B cell (primary cell): ENCODE measurements at regions not wholly inside any gene's neighbourhood (a gene's known extent, or its start where the extent isn't known, plus 50 kb on each side); places are given as distances from the start of the nearest gene placed in this dataset.

Experiments used
- ATAC-seq: fragments of 200-7000 bp; cut with Tn5 transposase; one replicate; pipeline ENCODE4 v1.10.0; 2021; ENCODE audit warnings: low read depth, mild to moderate bottlenecking, moderate number of reproducible peaks, moderate library complexity
- CTCF ChIA-PET: fragments of 350-600 bp; sonication (Branson Sonifier 250); formaldehyde crosslinking; loops from one replicate; lab custom pipeline; 2021; ENCODE audit warnings: antibody characterized with exemption, inconsistent platforms; lab: Charles Lee
- POLR2A ChIA-PET: fragments of 350-600 bp; sonication (Branson Sonifier 250); formaldehyde crosslinking; loops from one replicate; lab custom pipeline; 2021; ENCODE audit warnings: antibody characterized with exemption; lab: Charles Lee
- DNase-seq: peaks from one replicate; pipeline ENCODE4 v3.0.0; 2013
- H2AFZ ChIP-seq: 2 replicates; pipeline ENCODE4 v1.6.1; 2012; ENCODE audit warnings: mild to moderate bottlenecking, low read depth, low read length; ENCODE audit not compliant: insufficient read depth, poor library complexity, severe bottlenecking
- H3K27ac ChIP-seq, 2 donors: 1 replicate in 1 of 2; 2 replicates in 1 of 2; pipeline ENCODE4 v1.5.1; 2012 to 2013; ENCODE audit warnings: low read length in 2 of 2, mild to moderate bottlenecking in 2 of 2, moderate library complexity in 1 of 2
- H3K27me3 ChIP-seq, 4 experiments: fragments of 200-600 bp in 1 of 4; sonication (generic) in 1 of 4; replicated peaks in 1 of 4; 1 replicate in 2 of 4; 2 replicates in 2 of 4; pipeline versions ENCODE4 v1.6.1 to v1.7.0; 2013 to 2016; ENCODE audit warnings: low read length in 3 of 4, mild to moderate bottlenecking in 2 of 4, mixed read lengths in 1 of 4, moderate library complexity in 1 of 4; ENCODE audit not compliant: insufficient read depth in 4 of 4, control insufficient read depth in 3 of 4; ENCODE audit errors: control extremely low read depth in 1 of 4
- H3K36me3 ChIP-seq, 2 experiments: replicated peaks in 1 of 2; 1 replicate in 1 of 2; 2 replicates in 1 of 2; pipeline versions ENCODE4 v1.6.1 to v1.7.1; 2013; ENCODE audit warnings: low read length in 1 of 2; ENCODE audit not compliant: insufficient read depth in 2 of 2, control insufficient read depth in 1 of 2; ENCODE audit errors: control extremely low read depth in 1 of 2, extremely low read depth in 1 of 2
- H3K4me1 ChIP-seq, 2 donors: fragments of 200-600 bp in 1 of 2; sonication (generic) in 1 of 2; 1 replicate in 1 of 2; 2 replicates in 1 of 2; pipeline versions ENCODE4 v1.5.1 to v1.6.1; 2013 to 2017; ENCODE audit warnings: low read length in 2 of 2; ENCODE audit not compliant: control insufficient read depth in 2 of 2, insufficient read depth in 2 of 2
- H3K4me2 ChIP-seq: replicated peaks from 2 replicates; pipeline ENCODE3; 2012; ENCODE audit warnings: mild to moderate bottlenecking, low read depth, low read length; ENCODE audit not compliant: poor library complexity, severe bottlenecking
- H3K4me3 ChIP-seq, 5 experiments: fragments of 200-600 bp in 1 of 5; sonication (generic) in 1 of 5; 1 replicate in 3 of 5; 2 replicates in 2 of 5; pipeline versions ENCODE4 v1.5.1 to v1.7.0; 2011 to 2016; ENCODE audit warnings: low read length in 4 of 5, mild to moderate bottlenecking in 4 of 5, low read depth in 2 of 5, control low read depth in 1 of 5, moderate library complexity in 1 of 5; ENCODE audit not compliant: insufficient read depth in 1 of 5; ENCODE audit errors: control extremely low read depth in 1 of 5, extremely low read depth in 1 of 5
- H3K79me2 ChIP-seq: fragments of 200-600 bp; sonication (generic); one replicate; pipeline ENCODE4 v1.6.0; 2016; ENCODE audit warnings: low read length; ENCODE audit not compliant: control insufficient read depth, insufficient read depth
- H3K9ac ChIP-seq: fragments of 200-600 bp; sonication (generic); 2 replicates; pipeline ENCODE4 v1.6.1; 2017; ENCODE audit warnings: mild to moderate bottlenecking, low read length, moderate library complexity
- H3K9me3 ChIP-seq, 3 donors: one replicate each; pipeline versions ENCODE4 v1.6.1 to v1.7.1; 2013; ENCODE audit warnings: low read length in 2 of 3; ENCODE audit not compliant: control insufficient read depth in 2 of 3, insufficient read depth in 1 of 3; ENCODE audit errors: control extremely low read depth in 1 of 3
- H4K20me1 ChIP-seq: 2 replicates; pipeline ENCODE4 v1.6.0; 2012; ENCODE audit warnings: mild to moderate bottlenecking, low read length; ENCODE audit not compliant: insufficient read depth, control insufficient read depth, poor library complexity, severe bottlenecking
- H3K27ac Mint-ChIP-seq: one replicate; pipeline ENCODE4 v1.8.0; 2021; ENCODE audit warnings: mixed read lengths
- H3K27me3 Mint-ChIP-seq: one replicate; pipeline ENCODE4 v1.8.0; 2021; ENCODE audit warnings: mixed read lengths
- H3K4me1 Mint-ChIP-seq: one replicate; pipeline ENCODE4 v1.8.0; 2021; ENCODE audit warnings: mixed read lengths
- H3K4me3 Mint-ChIP-seq: one replicate; pipeline ENCODE4 v1.8.0; 2021; ENCODE audit warnings: mixed read lengths
- H3K9me3 Mint-ChIP-seq: one replicate; pipeline ENCODE4 v1.8.0; 2022; ENCODE audit warnings: mixed read lengths; ENCODE audit not compliant: insufficient read depth
- EZH2 ChIP-seq: IDR thresholded peaks from 2 replicates; pipeline ENCODE4 v1.6.1; 2012; ENCODE audit warnings: borderline replicate concordance, low read depth, mild to moderate bottlenecking, moderate library complexity, low read length; ENCODE audit not compliant: insufficient read depth, poor library complexity, severe bottlenecking
- WGBS: methylation state at CpG from one replicate; pipeline ENCODE4 v1.1.5; 2013; ENCODE audit warnings: missing lambda C conversion rate; ENCODE audit not compliant: insufficient coverage; 5-methylcytosine and 5-hydroxymethylcytosine counted together
- intact Hi-C: fragments of 100-400 bp; cut with micrococcal nuclease; formaldehyde crosslinking; loops from one replicate; pipeline ENCODE4 v1.10.0; 2022
- TF ChIP-seq, protein P1 (sequence below): fragments of 200-600 bp; IDR thresholded peaks from one replicate; pipeline ENCODE4 v1.8.0; 2022; ENCODE audit warnings: antibody characterized with exemption, mild to moderate bottlenecking

DNA sequence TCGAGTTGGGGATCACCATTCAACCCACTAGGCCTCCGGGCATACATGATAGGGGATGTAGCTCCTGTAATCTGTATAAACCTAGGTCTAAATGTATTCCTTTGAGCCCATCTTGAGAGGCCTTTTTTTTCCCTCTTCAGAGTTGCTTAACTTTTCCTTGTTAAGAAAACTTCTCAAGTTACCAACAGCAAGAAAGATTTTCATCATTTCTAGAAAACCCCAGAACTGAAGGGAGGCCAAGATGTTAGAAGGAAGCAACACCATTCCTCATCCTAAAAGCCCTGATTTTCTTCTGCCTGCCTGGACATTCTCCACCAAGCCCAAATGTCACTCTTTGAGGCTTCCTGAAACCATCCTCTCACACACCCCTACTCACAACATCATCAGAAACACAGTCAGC lies 79.4 kb downstream of the TMPRSS5 start:
- ChIA-PET POLR2A (no interaction called here), CTCF (no interaction called here)

GRCh38 chr11:113623114-113623513 lies 83.0 kb downstream of the TMPRSS5 start:
- Mint-ChIP-seq H3K27ac (no peak overlapping the region), H3K4me3 (no peak overlapping the region), H3K4me1 (no peaks in the 10 kb centered on the region), H3K27me3 (peaks cover 12% of the 10 kb centered on the region), H3K9me3 (peaks cover 10% of the 10 kb centered on the region)
- ATAC-seq (no peak), DNase-seq (no peak)
- intact Hi-C loops, result no loop called here
- H2AFZ ChIP-seq, result no peak overlapping the region
- ChIA-PET CTCF (no interaction called here), POLR2A (no interaction called here)
- H3K36me3 ChIP-seq, result no peaks in the 10 kb centered on the region
- TF ChIP-seq EZH2, result no peak
- TF ChIP-seq, protein P1, sequence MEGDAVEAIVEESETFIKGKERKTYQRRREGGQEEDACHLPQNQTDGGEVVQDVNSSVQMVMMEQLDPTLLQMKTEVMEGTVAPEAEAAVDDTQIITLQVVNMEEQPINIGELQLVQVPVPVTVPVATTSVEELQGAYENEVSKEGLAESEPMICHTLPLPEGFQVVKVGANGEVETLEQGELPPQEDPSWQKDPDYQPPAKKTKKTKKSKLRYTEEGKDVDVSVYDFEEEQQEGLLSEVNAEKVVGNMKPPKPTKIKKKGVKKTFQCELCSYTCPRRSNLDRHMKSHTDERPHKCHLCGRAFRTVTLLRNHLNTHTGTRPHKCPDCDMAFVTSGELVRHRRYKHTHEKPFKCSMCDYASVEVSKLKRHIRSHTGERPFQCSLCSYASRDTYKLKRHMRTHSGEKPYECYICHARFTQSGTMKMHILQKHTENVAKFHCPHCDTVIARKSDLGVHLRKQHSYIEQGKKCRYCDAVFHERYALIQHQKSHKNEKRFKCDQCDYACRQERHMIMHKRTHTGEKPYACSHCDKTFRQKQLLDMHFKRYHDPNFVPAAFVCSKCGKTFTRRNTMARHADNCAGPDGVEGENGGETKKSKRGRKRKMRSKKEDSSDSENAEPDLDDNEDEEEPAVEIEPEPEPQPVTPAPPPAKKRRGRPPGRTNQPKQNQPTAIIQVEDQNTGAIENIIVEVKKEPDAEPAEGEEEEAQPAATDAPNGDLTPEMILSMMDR, result no peak
- no peak overlapping the region for H3K4me2 ChIP-seq
- H3K9ac ChIP-seq, result no peak overlapping the region
- H3K4me3 ChIP-seq, result no peak overlapping the region
- no peak overlapping the region for H3K27ac ChIP-seq
- H3K4me1 ChIP-seq, result no peaks in the 10 kb centered on the region
- WGBS, result no CpG with 5 or more reads among the region's 1 CpG
- no peaks in the 10 kb centered on the region for H4K20me1 ChIP-seq
- H3K9me3 ChIP-seq, result peaks cover 0 to 6% (median 2%) of the 10 kb centered on the region in 3 donors
- peaks cover 0 to 3% (median 0%) of the 10 kb centered on the region in 4 experiments for H3K27me3 ChIP-seq
- no peaks in the 10 kb centered on the region for H3K79me2 ChIP-seq

More for the DNA sequence above, 79.4 kb downstream of the TMPRSS5 start:
- peaks cover 0 to 6% (median 0%) of the 10 kb centered on the region in 3 donors for H3K9me3 ChIP-seq
- no peaks in the 10 kb centered on the region for H3K79me2 ChIP-seq
- H3K4me2 ChIP-seq, result no peak overlapping the region
- no peaks in the 10 kb centered on the region for H4K20me1 ChIP-seq
- H3K36me3 ChIP-seq, result no peaks in the 10 kb centered on the region
- H3K27me3 ChIP-seq, result peaks cover 0 to 3% (median 0%) of the 10 kb centered on the region in 4 experiments
- no peaks in the 10 kb centered on the region for H3K4me1 ChIP-seq
- no peak for DNase-seq
- TF ChIP-seq, protein P1, result no peak
- TF ChIP-seq EZH2, result no peak
- no peak overlapping the region for H2AFZ ChIP-seq
- Mint-ChIP-seq H3K27me3 (peaks cover 28% of the 10 kb centered on the region), H3K4me3 (no peak overlapping the region), H3K27ac (no peak overlapping the region), H3K4me1 (no peaks in the 10 kb centered on the region), H3K9me3 (no peaks in the 10 kb centered on the region)
- WGBS, result no CpG with 5 or more reads among the region's 2 CpGs
- no peak overlapping the region for H3K27ac ChIP-seq
- ATAC-seq, result no peak
- no peak overlapping the region for H3K9ac ChIP-seq
- intact Hi-C loops, result no loop called here
- H3K4me3 ChIP-seq, result no peak overlapping the region
